T-helper 17 cell (primary cell): ENCODE measurements at regions not wholly inside any gene's neighbourhood (a gene's known extent, or its start where the extent isn't known, plus 50 kb on each side); places are given as distances from the start of the nearest gene placed in this dataset.
"Not testable (repeated sequence)": the region's sequence is repeated elsewhere in the genome, so short reads cannot be mapped to it uniquely, and the experiment has no call there.

Experiments used
- ATAC-seq: fragments of 150-1000 bp; cut with Tn5 transposase; 2 replicates; pipeline ENCODE4 v1.10.0; 2021; ENCODE audit warnings: mild to moderate bottlenecking, moderate library complexity
- DNase-seq, 3 donors: peaks; one replicate each; pipeline versions ENCODE4 v3.0.0 to v3.0.0-alpha.2; 2020 to 2021
- H3K9me3 ChIP-seq: one replicate; pipeline ENCODE4 v1.7.0; 2013; ENCODE audit warnings: low read length, mild to moderate bottlenecking; ENCODE audit not compliant: control insufficient read depth, poor library complexity, severe bottlenecking
- H3K27ac Mint-ChIP-seq: one replicate; pipeline ENCODE4 v1.8.0; 2022; ENCODE audit warnings: mild to moderate bottlenecking, moderate library complexity, mixed read lengths
- H3K27me3 Mint-ChIP-seq: one replicate; pipeline ENCODE4 v1.8.0; 2022; ENCODE audit warnings: mixed read lengths
- H3K36me3 Mint-ChIP-seq: one replicate; pipeline ENCODE4 v1.8.0; 2022; ENCODE audit warnings: low read depth, mixed read lengths
- H3K4me1 Mint-ChIP-seq: one replicate; pipeline ENCODE4 v1.8.0; 2022; ENCODE audit warnings: mild to moderate bottlenecking, mixed read lengths
- H3K4me3 Mint-ChIP-seq: one replicate; pipeline ENCODE4 v1.8.0; 2022; ENCODE audit warnings: mild to moderate bottlenecking, moderate library complexity, mixed read lengths

- Mint-ChIP-seq H3K27ac (no peak overlapping the region), H3K27me3 (no peaks in the 10 kb centered on the region), H3K4me1 (no peaks in the 10 kb centered on the region), H3K36me3 (no peaks in the 10 kb centered on the region), H3K4me3 (no peak overlapping the region)
- ATAC-seq = no peak
- H3K9me3 ChIP-seq = no peaks in the 10 kb centered on the region
- DNase-seq = no peak
Measured at GRCh38 chr2:58699411-58699810, 458.3 kb upstream of the FANCL start.

DNA sequence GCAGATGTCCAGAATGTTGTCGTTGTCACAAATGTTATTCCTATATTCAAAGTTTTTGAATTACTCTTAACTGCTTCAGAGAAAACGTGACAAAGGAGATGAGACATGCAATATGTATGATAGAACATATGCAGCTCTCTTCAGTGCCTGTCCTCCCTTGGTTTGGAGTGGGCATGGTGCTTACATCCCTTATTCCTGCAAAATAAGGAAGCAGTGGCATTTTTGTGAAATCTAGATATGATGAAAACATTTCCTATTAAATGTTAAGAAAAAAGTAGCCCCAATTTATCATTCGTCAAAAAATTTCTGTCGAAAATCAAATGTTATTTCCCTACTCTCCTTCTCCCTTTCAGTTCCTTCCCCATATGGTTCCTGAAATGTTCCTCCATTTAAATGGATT is 457.5 kb upstream of the FANCL start:
- ATAC-seq = no peak

DNA sequence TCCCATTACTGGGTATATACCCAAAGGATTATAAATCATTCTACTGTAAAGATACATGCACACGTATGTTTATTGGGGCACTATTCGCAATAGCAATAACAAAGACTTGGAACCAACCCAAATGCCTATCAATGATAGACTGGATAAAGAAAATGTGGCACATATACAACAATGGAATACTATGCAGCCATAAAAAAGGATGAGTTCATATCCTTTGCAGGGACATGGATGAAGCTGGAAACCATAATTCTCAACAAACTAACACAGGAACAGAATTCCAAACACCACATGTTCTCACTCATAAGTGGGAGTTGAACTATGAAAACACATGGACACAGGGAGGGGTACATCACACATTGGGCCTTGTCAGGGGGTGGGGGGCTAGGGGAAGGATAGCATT is 453.0 kb upstream of the FANCL start:
- H3K9me3 ChIP-seq, H3K4me1 Mint-ChIP-seq, DNase-seq, H3K36me3 Mint-ChIP-seq, ATAC-seq, H3K4me3 Mint-ChIP-seq, H3K27ac Mint-ChIP-seq, H3K27me3 Mint-ChIP-seq: not testable (repeated sequence)

More for the DNA sequence above, 457.5 kb upstream of the FANCL start:
- H3K27ac Mint-ChIP-seq = no peak overlapping the region
- H3K4me3 Mint-ChIP-seq = no peak overlapping the region
- no peaks in the 10 kb centered on the region for H3K36me3 Mint-ChIP-seq
- H3K4me1 Mint-ChIP-seq = no peaks in the 10 kb centered on the region
- no peaks in the 10 kb centered on the region for H3K27me3 Mint-ChIP-seq
- DNase-seq = no peak
- no peaks in the 10 kb centered on the region for H3K9me3 ChIP-seq

- H3K9me3 ChIP-seq, H3K4me1 Mint-ChIP-seq, DNase-seq, ATAC-seq, H3K36me3 Mint-ChIP-seq, H3K27ac Mint-ChIP-seq, H3K4me3 Mint-ChIP-seq, H3K27me3 Mint-ChIP-seq: not testable (repeated sequence)
Measured at GRCh38 chr2:58691041-58691440, 449.9 kb upstream of the FANCL start.

DNA sequence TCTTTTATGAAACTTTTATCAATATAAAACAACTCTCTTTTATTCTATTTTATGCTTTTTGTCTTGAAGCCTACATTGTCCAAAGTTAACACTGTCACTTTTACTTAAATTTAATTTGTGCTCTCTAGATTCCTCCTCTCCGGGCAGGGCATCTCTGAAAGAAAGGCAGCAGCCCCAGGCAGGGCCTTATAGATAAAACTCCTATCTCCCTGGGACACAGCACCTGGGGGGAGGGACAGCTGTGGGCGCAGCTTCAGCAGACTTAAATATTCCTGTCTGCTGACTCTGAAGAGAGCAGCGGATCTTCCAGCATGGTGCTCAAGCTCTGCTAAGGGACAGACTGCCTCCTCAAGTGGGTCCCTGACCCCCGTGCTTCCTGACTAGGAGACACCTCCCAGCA is 447.7 kb upstream of the FANCL start:
- no peak for ATAC-seq
- Mint-ChIP-seq H3K27me3 (no peaks in the 10 kb centered on the region), H3K4me1 (no peaks in the 10 kb centered on the region), H3K36me3 (peaks cover 5% of the 10 kb centered on the region), H3K27ac (no peak overlapping the region), H3K4me3 (no peak overlapping the region)
- H3K9me3 ChIP-seq = no peaks in the 10 kb centered on the region
- DNase-seq = no peak

- H3K4me3 Mint-ChIP-seq = no peak overlapping the region
- H3K9me3 ChIP-seq = no peaks in the 10 kb centered on the region
- no peak overlapping the region for H3K27ac Mint-ChIP-seq
- no peaks in the 10 kb centered on the region for H3K4me1 Mint-ChIP-seq
- H3K27me3 Mint-ChIP-seq = peaks cover 4% of the 10 kb centered on the region
- ATAC-seq (no peak), DNase-seq (no peak)
- peaks cover 5% of the 10 kb centered on the region for H3K36me3 Mint-ChIP-seq
Measured at GRCh38 chr2:58686776-58687175, 445.7 kb upstream of the FANCL start.

GRCh38 chr2:58680755-58681310 is 439.7 kb upstream of the FANCL start:
- H3K9me3 ChIP-seq = no peaks in the 10 kb centered on the region
- DNase-seq = no peak

GRCh38 chr2:58677748-58678147 is 436.6 kb upstream of the FANCL start:
- Mint-ChIP-seq H3K4me3 (no peak overlapping the region), H3K27me3 (no peaks in the 10 kb centered on the region), H3K36me3 (no peaks in the 10 kb centered on the region), H3K4me1 (no peaks in the 10 kb centered on the region), H3K27ac (no peak overlapping the region)
- H3K9me3 ChIP-seq = no peaks in the 10 kb centered on the region
- no peak for DNase-seq
- ATAC-seq = no peak

More at GRCh38 chr2:58680755-58681310, 439.7 kb upstream of the FANCL start:
- Mint-ChIP-seq H3K27ac (no peak overlapping the region), H3K36me3 (no peaks in the 10 kb centered on the region), H3K4me3 (no peak overlapping the region), H3K27me3 (peaks cover 4% of the 10 kb centered on the region), H3K4me1 (no peaks in the 10 kb centered on the region)
- no peak for ATAC-seq

GRCh38 chr2:58671675-58672074 is 430.6 kb upstream of the FANCL start:
- ATAC-seq = no peak
- peaks cover 2% of the 10 kb centered on the region for H3K36me3 Mint-ChIP-seq
- no peak overlapping the region for H3K4me3 Mint-ChIP-seq
- DNase-seq = no peak
- no peaks in the 10 kb centered on the region for H3K9me3 ChIP-seq
- H3K4me1 Mint-ChIP-seq = no peaks in the 10 kb centered on the region
- H3K27me3 Mint-ChIP-seq = no peaks in the 10 kb centered on the region
- H3K27ac Mint-ChIP-seq = no peak overlapping the region

DNA sequence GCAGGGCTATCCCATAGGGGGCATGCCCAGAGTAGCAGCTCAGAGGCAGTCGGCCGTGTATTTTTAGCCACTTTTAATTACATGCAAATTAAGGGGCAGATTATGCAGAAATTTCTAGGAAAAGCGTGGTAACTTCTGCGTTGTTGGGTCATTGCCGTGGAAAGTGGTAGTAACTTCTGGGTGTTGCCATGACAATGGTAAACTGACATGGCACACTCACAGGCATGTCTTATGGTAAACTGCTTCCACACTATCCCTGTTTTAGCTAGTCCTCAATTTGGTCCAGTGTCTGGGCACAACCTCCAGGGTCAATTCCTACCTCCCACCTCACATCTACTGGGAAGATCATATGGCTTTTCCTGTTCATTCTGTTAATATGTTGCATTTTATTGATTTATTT is 428.9 kb upstream of the FANCL start:
- ATAC-seq (no peak), DNase-seq (no peak)
- Mint-ChIP-seq H3K27me3 (no peaks in the 10 kb centered on the region), H3K36me3 (peaks cover 2% of the 10 kb centered on the region), H3K4me3 (no peak overlapping the region), H3K27ac (no peak overlapping the region), H3K4me1 (no peaks in the 10 kb centered on the region)
- H3K9me3 ChIP-seq = no peaks in the 10 kb centered on the region

GRCh38 chr2:58667137-58667774 is 426.1 kb upstream of the FANCL start:
- H3K27me3 Mint-ChIP-seq = no peaks in the 10 kb centered on the region
- H3K9me3 ChIP-seq = no peaks in the 10 kb centered on the region
- DNase-seq (no peak), ATAC-seq (no peak)
- H3K4me3 Mint-ChIP-seq = no peak overlapping the region
- peaks cover 2% of the 10 kb centered on the region for H3K36me3 Mint-ChIP-seq
- no peaks in the 10 kb centered on the region for H3K4me1 Mint-ChIP-seq
- H3K27ac Mint-ChIP-seq = no peak overlapping the region

DNA sequence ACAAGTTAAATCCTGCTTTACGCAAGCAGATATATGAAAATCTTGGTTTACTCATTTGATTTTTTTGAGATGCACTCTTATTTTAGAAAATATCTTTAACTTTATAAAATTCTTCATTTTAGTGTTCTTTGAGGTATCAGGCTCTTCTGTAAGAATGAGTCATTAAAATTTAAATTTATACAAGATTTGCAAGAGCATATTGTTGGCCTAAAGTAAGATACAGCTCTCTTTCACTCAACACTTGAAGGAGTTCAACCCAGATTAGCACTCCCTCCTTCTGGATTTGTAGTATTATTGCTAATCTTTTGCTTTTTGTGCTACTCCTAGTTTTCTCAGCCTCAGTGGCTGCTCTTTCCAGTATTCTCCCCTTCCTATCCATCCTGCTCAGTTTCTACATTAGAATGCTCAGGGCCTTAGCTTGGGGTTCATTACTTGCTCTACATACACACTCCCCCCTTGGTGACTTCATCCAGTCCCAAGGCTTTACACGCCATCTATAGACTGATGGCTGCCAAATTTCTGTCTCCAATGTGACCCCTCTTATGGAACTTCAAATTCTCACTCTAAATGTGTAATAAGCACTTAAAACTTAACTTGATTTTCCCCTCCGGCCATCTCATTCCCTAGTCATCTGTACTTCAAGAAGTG is 425.3 kb upstream of the FANCL start:
- H3K27me3 Mint-ChIP-seq = no peaks in the 10 kb centered on the region
- H3K36me3 Mint-ChIP-seq = peaks cover 2% of the 10 kb centered on the region
- no peaks in the 10 kb centered on the region for H3K4me1 Mint-ChIP-seq
- ATAC-seq = no peak
- H3K4me3 Mint-ChIP-seq = no peak overlapping the region
- no peak for DNase-seq
- no peaks in the 10 kb centered on the region for H3K9me3 ChIP-seq
- H3K27ac Mint-ChIP-seq = no peak overlapping the region

DNA sequence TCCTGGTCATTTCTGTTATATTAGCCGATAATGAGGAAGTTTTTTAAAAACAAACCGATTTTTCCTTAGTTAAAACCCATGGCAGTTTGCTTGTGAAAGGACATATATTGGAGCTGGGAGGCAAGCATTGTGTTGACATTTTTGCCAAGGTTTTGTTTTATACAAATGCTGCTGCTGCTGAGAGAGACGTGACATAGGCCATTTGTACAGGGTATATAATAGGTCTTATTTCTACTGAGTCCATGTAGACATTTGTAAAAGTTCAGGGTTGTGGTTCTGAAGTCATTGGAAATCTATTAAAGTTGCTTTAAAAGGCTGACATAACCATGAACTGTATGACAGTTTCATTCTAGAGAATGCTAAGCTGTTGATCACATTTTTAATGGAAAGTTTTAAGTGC is 424.0 kb upstream of the FANCL start:
- H3K27ac Mint-ChIP-seq = no peak overlapping the region
- H3K36me3 Mint-ChIP-seq = peaks cover 2% of the 10 kb centered on the region
- ATAC-seq = no peak
- no peak for DNase-seq
- H3K4me3 Mint-ChIP-seq = no peak overlapping the region
- no peaks in the 10 kb centered on the region for H3K9me3 ChIP-seq
- no peaks in the 10 kb centered on the region for H3K4me1 Mint-ChIP-seq
- no peaks in the 10 kb centered on the region for H3K27me3 Mint-ChIP-seq
